GM10248 (cell line): ENCODE measurements at regions not wholly inside any gene's neighbourhood (a gene's known extent, or its start where the extent isn't known, plus 50 kb on each side); places are given as distances from the start of the nearest gene placed in this dataset.
"Not testable (repeated sequence)": the region's sequence is repeated elsewhere in the genome, so short reads cannot be mapped to it uniquely, and the experiment has no call there.

Source experiments
- CTCF ChIA-PET: fragments of 300-600 bp; sonication (Branson Sonifier 250); formaldehyde crosslinking; extraction: SDS; loops from one replicate; lab custom pipeline; 2021; ENCODE audit warnings: antibody characterized with exemption; lab: Yijun Ruan, JAX
- POLR2A ChIA-PET: fragments of 350-650 bp; sonication (Branson Sonifier 250); formaldehyde crosslinking; extraction: SDS; loops from one replicate; lab custom pipeline; 2020; ENCODE audit warnings: antibody characterized with exemption; lab: Yijun Ruan, JAX
- DNase-seq: peaks from one replicate; pipeline ENCODE4 v3.0.0; 2012; ENCODE audit errors: extremely low spot score
- CTCF ChIP-seq: IDR thresholded peaks from 2 replicates; pipeline ENCODE4 v1.5.1; 2012; ENCODE audit warnings: mild to moderate bottlenecking, low read depth; ENCODE audit errors: extremely low read depth, missing control alignments, control extremely low read depth

GRCh38 chr9:89677702-89678395 lies 73.0 kb downstream of the GADD45G start:
- POLR2A ChIA-PET, result no interaction called here
- no peak for DNase-seq
- TF ChIP-seq CTCF, result no peak
- CTCF ChIA-PET, result interaction anchor here (1.2 kb wide), 1 partner anchor 75 kb away, joined by 3 read pairs; no protein-coding TSS in a partner anchor

GRCh38 chr9:89678396-89679015 lies 73.7 kb downstream of the GADD45G start:
- CTCF ChIA-PET, result no interaction called here

GRCh38 chr9:89679016-89679415 lies 74.2 kb downstream of the GADD45G start:
- POLR2A ChIA-PET, result no interaction called here
- CTCF ChIA-PET, result no interaction called here

More at GRCh38 chr9:89678396-89679015, 73.7 kb downstream of the GADD45G start:
- POLR2A ChIA-PET, result no interaction called here
- no peak for DNase-seq
- no peak for TF ChIP-seq CTCF

GRCh38 chr9:89679581-89679980 lies 74.8 kb downstream of the GADD45G start:
- ChIA-PET POLR2A (no interaction called here), CTCF (no interaction called here)
- DNase-seq, result no peak
- no peak for TF ChIP-seq CTCF

More at GRCh38 chr9:89679016-89679415, 74.2 kb downstream of the GADD45G start:
- no peak for TF ChIP-seq CTCF
- DNase-seq, result no peak

- POLR2A ChIA-PET, result no interaction called here
- TF ChIP-seq CTCF, result no peak
- DNase-seq, result no peak
- CTCF ChIA-PET, result no interaction called here
These were observed 76.0 kb downstream of the GADD45G start for GRCh38 chr9:89680547-89681467.

GRCh38 chr9:89681468-89681859 lies 76.7 kb downstream of the GADD45G start:
- CTCF ChIA-PET, result interaction anchor here (0.8 to 1.7 kb wide), 2 partner anchors 10 to 11 kb away, joined by 3 to 5 read pairs; no protein-coding TSS in a partner anchor
- POLR2A ChIA-PET, DNase-seq: not testable (repeated sequence)
